ENCODE measurements at regions not wholly inside any gene's neighbourhood (a gene's known extent, or its start where the extent isn't known, plus 50 kb on each side); places are given as distances from the start of the nearest gene placed in this dataset.
"Not testable (repeated sequence)": the region's sequence is repeated elsewhere in the genome, so short reads cannot be mapped to it uniquely, and the experiment has no call there.

GRCh38 chr17:63078707-63079106 lies 112.7 kb downstream of the TANC2 start:
- ATAC-seq (no peak), DNase-seq (no peak)

GRCh38 chr17:63082273-63082861 lies 116.3 kb downstream of the TANC2 start:
- DNase-seq (no peak), ATAC-seq (no peak)

- no peak for ATAC-seq
- DNase-seq: no peak
Observed at GRCh38 chr17:63082952-63083351, 116.9 kb downstream of the TANC2 start.

- ATAC-seq: no peak
Observed at GRCh38 chr17:63086483-63087185, 120.6 kb downstream of the TANC2 start.

GRCh38 chr17:63090358-63091114 lies 124.5 kb downstream of the TANC2 start:
- ATAC-seq, DNase-seq: not testable (repeated sequence)

More at GRCh38 chr17:63086483-63087185, 120.6 kb downstream of the TANC2 start:
- DNase-seq: no peak

- ATAC-seq, DNase-seq: not testable (repeated sequence)
Observed at GRCh38 chr17:63091909-63092308, 125.9 kb downstream of the TANC2 start.

- ATAC-seq: no peak
- no peak for DNase-seq
Observed at GRCh38 chr17:63094631-63095030, 128.6 kb downstream of the TANC2 start.

GRCh38 chr17:63095459-63095858 lies 129.4 kb downstream of the TANC2 start:
- DNase-seq: no peak
- no peak for ATAC-seq

GRCh38 chr17:63095879-63096278 lies 129.8 kb downstream of the TANC2 start:
- ATAC-seq: no peak
- no peak for DNase-seq

- ATAC-seq (no peak), DNase-seq (no peak)
Observed at GRCh38 chr17:63096426-63096825, 130.4 kb downstream of the TANC2 start.

GRCh38 chr17:63099425-63099824 lies 133.4 kb downstream of the TANC2 start:
- no peak for ATAC-seq

GRCh38 chr17:63102034-63102433 lies 136.0 kb downstream of the TANC2 start:
- ATAC-seq (no peak), DNase-seq (no peak)

More at GRCh38 chr17:63099425-63099824, 133.4 kb downstream of the TANC2 start:
- DNase-seq: no peak

GRCh38 chr17:63106050-63106449 lies 140.0 kb downstream of the TANC2 start:
- DNase-seq (no peak), ATAC-seq (no peak)

- no peak for ATAC-seq
Observed at GRCh38 chr17:63109661-63110060, 143.6 kb downstream of the TANC2 start.

GRCh38 chr17:63113167-63113566 lies 147.1 kb downstream of the TANC2 start:
- DNase-seq (no peak), ATAC-seq (no peak)

More at GRCh38 chr17:63109661-63110060, 143.6 kb downstream of the TANC2 start:
- no peak for DNase-seq

GRCh38 chr17:63116228-63116627 lies 150.2 kb downstream of the TANC2 start:
- no peak for DNase-seq
- ATAC-seq: no peak

- ATAC-seq (no peak), DNase-seq (no peak)
Observed at GRCh38 chr17:63116967-63117830, 151.2 kb downstream of the TANC2 start.

- DNase-seq (no peak), ATAC-seq (no peak)
Observed at GRCh38 chr17:63120406-63120805, 154.4 kb downstream of the TANC2 start.

GRCh38 chr17:63124536-63124935 lies 158.5 kb downstream of the TANC2 start:
- no peak for ATAC-seq
- DNase-seq: no peak

- no peak for DNase-seq
- no peak for ATAC-seq
Observed at GRCh38 chr17:63124958-63125357, 158.9 kb downstream of the TANC2 start.

- DNase-seq (no peak), ATAC-seq (no peak)
Observed at GRCh38 chr17:63125987-63126386, 160.0 kb downstream of the TANC2 start.

- ATAC-seq (no peak), DNase-seq (no peak)
Observed at GRCh38 chr17:63126607-63127006, 160.6 kb downstream of the TANC2 start.
